ENCODE measurements at regions not wholly inside any gene's neighbourhood (a gene's known extent, or its start where the extent isn't known, plus 50 kb on each side); places are given as distances from the start of the nearest gene placed in this dataset.

DNA sequence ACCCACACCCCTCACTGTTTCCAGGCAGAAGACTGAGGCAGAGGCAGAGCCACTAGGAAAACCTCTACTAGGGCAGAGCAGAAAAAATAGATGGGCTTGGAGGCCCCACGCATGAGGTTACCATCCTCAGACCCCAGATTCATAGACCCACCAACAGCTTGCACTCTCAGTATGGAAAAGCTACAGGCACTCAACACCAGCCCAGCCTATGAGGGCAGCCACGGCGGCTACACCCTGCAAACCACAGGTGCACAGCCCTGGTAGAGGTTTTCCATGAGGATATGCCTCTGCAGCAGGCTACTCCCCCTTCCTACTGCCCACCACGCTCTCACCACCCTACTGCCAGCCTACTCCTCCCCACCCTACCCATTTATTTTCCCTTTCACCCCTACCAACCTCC lies 235.1 kb downstream of the CWH43 start:
- no peaks in the 10 kb centered on the region for H4K20me1 ChIP-seq (ENCODE audit: insufficient read depth, low read length)
- DNase-seq (ENCODE audit: low spot score) (no peak), FAIRE-seq (no peak), ATAC-seq (no peak)
- no peak overlapping the region for H3K27ac ChIP-seq (ENCODE audit: extremely low read length, insufficient read depth, low read length)
- H3K4me3 ChIP-seq (replicated peaks in 1 of 3; ENCODE audit: insufficient read depth in 1 of 3, low read depth in 2 of 3, low read length in 3 of 3) = no peak overlapping the region
- no TSS peak for BruUV-seq (replicated peaks)
- intact Hi-C loops (cut with micrococcal nuclease; ENCODE audit: unreplicated experiment) (no loop called here), in situ Hi-C loops (cut with HindIII; ENCODE audit: extremely low pct_ligation_motif_present, low pct_unique_long_range_greater_than_20kb) (no loop called here)
- no peak overlapping the region for H3K4me2 ChIP-seq (ENCODE audit: low read depth, low read length)
- no peaks in the 10 kb centered on the region for H3K36me3 ChIP-seq (replicated peaks in 1 of 2; ENCODE audit: control insufficient read depth in 1 of 2, insufficient read depth in 2 of 2, low read length in 2 of 2)
- ChIA-PET CTCF (ENCODE audit: low intra/inter-chr PET ratio, low total read pairs) (no interaction called here), POLR2A (no interaction called here)
- no peaks in the 10 kb centered on the region for H3K27me3 ChIP-seq (ENCODE audit: control insufficient read depth in 1 of 2, insufficient read depth in 2 of 2, low read length in 2 of 2)
- 2% methylated on average over 4 of the region's 4 CpGs for WGBS (ENCODE audit: low lambda C conversion rate)
- no peak overlapping the region for H3K9ac ChIP-seq (ENCODE audit: insufficient read depth, low read depth, low read length)
- H3K4me1 ChIP-seq (ENCODE audit: insufficient read depth, low read length) = no peaks in the 10 kb centered on the region
- H3K9me3 ChIP-seq (ENCODE audit: low read length) = peaks cover 63% of the 10 kb centered on the region
- no peak overlapping the region for H2AFZ ChIP-seq (ENCODE audit: low read length)
- no peaks in the 10 kb centered on the region for H3K79me2 ChIP-seq (ENCODE audit: insufficient read depth, low read length)
- TF ChIP-seq, protein P1, sequence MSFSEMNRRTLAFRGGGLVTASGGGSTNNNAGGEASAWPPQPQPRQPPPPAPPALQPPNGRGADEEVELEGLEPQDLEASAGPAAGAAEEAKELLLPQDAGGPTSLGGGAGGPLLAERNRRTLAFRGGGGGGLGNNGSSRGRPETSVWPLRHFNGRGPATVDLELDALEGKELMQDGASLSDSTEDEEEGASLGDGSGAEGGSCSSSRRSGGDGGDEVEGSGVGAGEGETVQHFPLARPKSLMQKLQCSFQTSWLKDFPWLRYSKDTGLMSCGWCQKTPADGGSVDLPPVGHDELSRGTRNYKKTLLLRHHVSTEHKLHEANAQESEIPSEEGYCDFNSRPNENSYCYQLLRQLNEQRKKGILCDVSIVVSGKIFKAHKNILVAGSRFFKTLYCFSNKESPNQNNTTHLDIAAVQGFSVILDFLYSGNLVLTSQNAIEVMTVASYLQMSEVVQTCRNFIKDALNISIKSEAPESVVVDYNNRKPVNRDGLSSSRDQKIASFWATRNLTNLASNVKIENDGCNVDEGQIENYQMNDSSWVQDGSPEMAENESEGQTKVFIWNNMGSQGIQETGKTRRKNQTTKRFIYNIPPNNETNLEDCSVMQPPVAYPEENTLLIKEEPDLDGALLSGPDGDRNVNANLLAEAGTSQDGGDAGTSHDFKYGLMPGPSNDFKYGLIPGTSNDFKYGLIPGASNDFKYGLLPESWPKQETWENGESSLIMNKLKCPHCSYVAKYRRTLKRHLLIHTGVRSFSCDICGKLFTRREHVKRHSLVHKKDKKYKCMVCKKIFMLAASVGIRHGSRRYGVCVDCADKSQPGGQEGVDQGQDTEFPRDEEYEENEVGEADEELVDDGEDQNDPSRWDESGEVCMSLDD (CRISPR knock-in tag; IDR thresholded peaks at IDR 0.05; ENCODE audit: borderline replicate concordance) = no peak
- TF ChIP-seq FOXK1 (CRISPR knock-in tag; IDR thresholded peaks at IDR 0.05; ENCODE audit: borderline replicate concordance, low read depth) (no peak), KAT8 (CRISPR knock-in tag; IDR thresholded peaks at IDR 0.05) (no peak), ZFY (CRISPR knock-in tag; IDR thresholded peaks at IDR 0.05) (no peak), BHLHE40 (IDR thresholded peaks at IDR 0.05; ENCODE audit: low read length) (no peak), CEBPB (IDR thresholded peaks at IDR 0.05; ENCODE audit: borderline replicate concordance, low read depth, low read length) (no peak), MED1 (CRISPR knock-in tag; IDR thresholded peaks at IDR 0.05) (no peak), MEF2D (CRISPR knock-in tag; IDR thresholded peaks at IDR 0.05) (no peak), ZNF570 (CRISPR knock-in tag; IDR thresholded peaks at IDR 0.05; ENCODE audit: borderline replicate concordance) (no peak)
- TF ChIP-seq, protein P2, sequence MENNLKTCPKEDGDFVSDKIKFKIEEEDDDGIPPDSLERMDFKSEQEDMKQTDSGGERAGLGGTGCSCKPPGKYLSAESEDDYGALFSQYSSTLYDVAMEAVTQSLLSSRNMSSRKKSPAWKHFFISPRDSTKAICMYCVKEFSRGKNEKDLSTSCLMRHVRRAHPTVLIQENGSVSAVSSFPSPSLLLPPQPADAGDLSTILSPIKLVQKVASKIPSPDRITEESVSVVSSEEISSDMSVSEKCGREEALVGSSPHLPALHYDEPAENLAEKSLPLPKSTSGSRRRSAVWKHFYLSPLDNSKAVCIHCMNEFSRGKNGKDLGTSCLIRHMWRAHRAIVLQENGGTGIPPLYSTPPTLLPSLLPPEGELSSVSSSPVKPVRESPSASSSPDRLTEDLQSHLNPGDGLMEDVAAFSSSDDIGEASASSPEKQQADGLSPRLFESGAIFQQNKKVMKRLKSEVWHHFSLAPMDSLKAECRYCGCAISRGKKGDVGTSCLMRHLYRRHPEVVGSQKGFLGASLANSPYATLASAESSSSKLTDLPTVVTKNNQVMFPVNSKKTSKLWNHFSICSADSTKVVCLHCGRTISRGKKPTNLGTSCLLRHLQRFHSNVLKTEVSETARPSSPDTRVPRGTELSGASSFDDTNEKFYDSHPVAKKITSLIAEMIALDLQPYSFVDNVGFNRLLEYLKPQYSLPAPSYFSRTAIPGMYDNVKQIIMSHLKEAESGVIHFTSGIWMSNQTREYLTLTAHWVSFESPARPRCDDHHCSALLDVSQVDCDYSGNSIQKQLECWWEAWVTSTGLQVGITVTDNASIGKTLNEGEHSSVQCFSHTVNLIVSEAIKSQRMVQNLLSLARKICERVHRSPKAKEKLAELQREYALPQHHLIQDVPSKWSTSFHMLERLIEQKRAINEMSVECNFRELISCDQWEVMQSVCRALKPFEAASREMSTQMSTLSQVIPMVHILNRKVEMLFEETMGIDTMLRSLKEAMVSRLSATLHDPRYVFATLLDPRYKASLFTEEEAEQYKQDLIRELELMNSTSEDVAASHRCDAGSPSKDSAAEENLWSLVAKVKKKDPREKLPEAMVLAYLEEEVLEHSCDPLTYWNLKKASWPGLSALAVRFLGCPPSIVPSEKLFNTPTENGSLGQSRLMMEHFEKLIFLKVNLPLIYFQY (CRISPR knock-in tag; IDR thresholded peaks at IDR 0.05; ENCODE audit: borderline replicate concordance) = no peak
- TF ChIP-seq, protein P3, sequence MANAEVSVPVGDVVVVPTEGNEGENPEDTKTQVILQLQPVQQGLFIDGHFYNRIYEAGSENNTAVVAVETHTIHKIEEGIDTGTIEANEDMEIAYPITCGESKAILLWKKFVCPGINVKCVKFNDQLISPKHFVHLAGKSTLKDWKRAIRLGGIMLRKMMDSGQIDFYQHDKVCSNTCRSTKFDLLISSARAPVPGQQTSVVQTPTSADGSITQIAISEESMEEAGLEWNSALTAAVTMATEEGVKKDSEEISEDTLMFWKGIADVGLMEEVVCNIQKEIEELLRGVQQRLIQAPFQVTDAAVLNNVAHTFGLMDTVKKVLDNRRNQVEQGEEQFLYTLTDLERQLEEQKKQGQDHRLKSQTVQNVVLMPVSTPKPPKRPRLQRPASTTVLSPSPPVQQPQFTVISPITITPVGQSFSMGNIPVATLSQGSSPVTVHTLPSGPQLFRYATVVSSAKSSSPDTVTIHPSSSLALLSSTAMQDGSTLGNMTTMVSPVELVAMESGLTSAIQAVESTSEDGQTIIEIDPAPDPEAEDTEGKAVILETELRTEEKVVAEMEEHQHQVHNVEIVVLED (CRISPR knock-in tag; IDR thresholded peaks at IDR 0.05; ENCODE audit: borderline replicate concordance) = no peak
- TF ChIP-seq, protein P4, sequence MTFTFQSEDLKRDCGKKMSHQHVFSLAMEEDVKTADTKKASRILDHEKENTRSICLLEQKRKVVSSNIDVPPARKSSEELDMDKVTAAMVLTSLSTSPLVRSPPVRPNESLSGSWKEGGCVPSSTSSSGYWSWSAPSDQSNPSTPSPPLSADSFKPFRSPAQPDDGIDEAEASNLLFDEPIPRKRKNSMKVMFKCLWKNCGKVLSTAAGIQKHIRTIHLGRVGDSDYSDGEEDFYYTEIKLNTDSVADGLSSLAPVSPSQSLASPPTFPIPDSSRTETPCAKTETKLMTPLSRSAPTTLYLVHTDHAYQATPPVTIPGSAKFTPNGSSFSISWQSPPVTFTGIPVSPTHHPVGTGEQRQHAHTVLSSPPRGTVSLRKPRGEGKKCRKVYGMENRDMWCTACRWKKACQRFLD (CRISPR knock-in tag; IDR thresholded peaks at IDR 0.05; ENCODE audit: borderline replicate concordance) = no peak
- TF ChIP-seq, protein P5, sequence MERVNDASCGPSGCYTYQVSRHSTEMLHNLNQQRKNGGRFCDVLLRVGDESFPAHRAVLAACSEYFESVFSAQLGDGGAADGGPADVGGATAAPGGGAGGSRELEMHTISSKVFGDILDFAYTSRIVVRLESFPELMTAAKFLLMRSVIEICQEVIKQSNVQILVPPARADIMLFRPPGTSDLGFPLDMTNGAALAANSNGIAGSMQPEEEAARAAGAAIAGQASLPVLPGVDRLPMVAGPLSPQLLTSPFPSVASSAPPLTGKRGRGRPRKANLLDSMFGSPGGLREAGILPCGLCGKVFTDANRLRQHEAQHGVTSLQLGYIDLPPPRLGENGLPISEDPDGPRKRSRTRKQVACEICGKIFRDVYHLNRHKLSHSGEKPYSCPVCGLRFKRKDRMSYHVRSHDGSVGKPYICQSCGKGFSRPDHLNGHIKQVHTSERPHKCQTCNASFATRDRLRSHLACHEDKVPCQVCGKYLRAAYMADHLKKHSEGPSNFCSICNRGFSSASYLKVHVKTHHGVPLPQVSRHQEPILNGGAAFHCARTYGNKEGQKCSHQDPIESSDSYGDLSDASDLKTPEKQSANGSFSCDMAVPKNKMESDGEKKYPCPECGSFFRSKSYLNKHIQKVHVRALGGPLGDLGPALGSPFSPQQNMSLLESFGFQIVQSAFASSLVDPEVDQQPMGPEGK (CRISPR knock-in tag; IDR thresholded peaks at IDR 0.05) = no peak
